HepG2 (cell line): ENCODE measurements at regions not wholly inside any gene's neighbourhood (a gene's known extent, or its start where the extent isn't known, plus 50 kb on each side); places are given as distances from the start of the nearest gene placed in this dataset.

ENCODE experiments used
- BCL3 ChIP-seq: sonication (generic); formaldehyde crosslinking; IDR thresholded peaks from 2 replicates; pipeline ENCODE4 v1.5.1; 2020; ENCODE audit warnings: mild to moderate bottlenecking, missing genetic modification reagents, moderate library complexity
- GABPA ChIP-seq, 2 experiments: IDR thresholded peaks; 2 replicates each; pipeline ENCODE4 v1.6.1; 2011 to 2016; ENCODE audit warnings: low read depth in 2 of 2, low read length in 1 of 2, missing biosample characterization in 1 of 2, missing genetic modification characterization in 1 of 2
- SIN3B ChIP-seq: fragments of 150-350 bp; IDR thresholded peaks from 2 replicates; pipeline ENCODE4 v1.6.1; 2014; ENCODE audit warnings: low read length
- ZC3H4 ChIP-seq: sonication (generic); formaldehyde crosslinking; IDR thresholded peaks from 2 replicates; pipeline ENCODE4 v1.4.0; 2020; ENCODE audit warnings: missing genetic modification reagents, borderline replicate concordance
- ZNF274 ChIP-seq: sonication (generic); formaldehyde crosslinking; IDR thresholded peaks from 2 replicates; pipeline ENCODE4 v1.5.1; 2020; ENCODE audit warnings: mild to moderate bottlenecking, missing genetic modification reagents
- ZNF704 ChIP-seq: sonication (generic); formaldehyde crosslinking; IDR thresholded peaks from 2 replicates; pipeline ENCODE4 v1.8.1; 2023; ENCODE audit warnings: mild to moderate bottlenecking, inconsistent platforms, moderate library complexity, missing genetic modification reagents, borderline replicate concordance
- ZNF883 ChIP-seq: sonication (generic); formaldehyde crosslinking; IDR thresholded peaks from 2 replicates; pipeline ENCODE4 v1.5.1; 2020; ENCODE audit warnings: mild to moderate bottlenecking, missing genetic modification reagents; ENCODE audit errors: not compliant biosample characterization

- TF ChIP-seq SIN3B = no peak
- TF ChIP-seq ZNF274 (CRISPR knock-in tag) = no peak
- no peak for TF ChIP-seq ZNF704 (CRISPR knock-in tag)
- no peak for TF ChIP-seq BCL3
- no peak for TF ChIP-seq ZNF883 (CRISPR knock-in tag)
- no peak for TF ChIP-seq ZC3H4
- no peak for TF ChIP-seq GABPA (IDR thresholded peaks at IDR 0.05; ENCODE audit: low read depth, low read length)
- TF ChIP-seq GABPA (CRISPR knock-in tag; IDR thresholded peaks at IDR 0.05; ENCODE audit: low read depth) = no peak
Measured at GRCh38 chrX:65194547-65194946, 218.3 kb upstream of the ZC4H2 start.
